GM12878 (cell line): ENCODE measurements at regions not wholly inside any gene's neighbourhood (a gene's known extent, or its start where the extent isn't known, plus 50 kb on each side); places are given as distances from the start of the nearest gene placed in this dataset.

Experiments used
- ATAC-seq: fragments of 200-7000 bp; cut with Tn5 transposase; 3 replicates; pipeline ENCODE4 v1.9.1; 2020; ENCODE audit warnings: mild to moderate bottlenecking, moderate library complexity
- BruUV-seq: library from RNA; stranded (reverse); fragments of 400-500 nt; replicated peaks from 2 replicates; lab custom pipeline; 2021; lab: Mats Ljungman, UMichigan
- CTCF ChIA-PET: fragments of 300-600 bp; sonication (Branson Sonifier 250); formaldehyde crosslinking; extraction: SDS; loops from one replicate; lab custom pipeline; 2021; ENCODE audit warnings: inconsistent platforms; lab: Yijun Ruan, JAX
- POLR2A ChIA-PET: fragments of 350-600 bp; formaldehyde crosslinking; extraction: SDS; loops from one replicate; lab custom pipeline; 2021; ENCODE audit warnings: inconsistent platforms; lab: Charles Lee
- RAD21 ChIA-PET: fragments of 300-600 bp; sonication (Branson Sonifier 250); formaldehyde crosslinking; loops from one replicate; lab custom pipeline; 2023; ENCODE audit warnings: antibody characterized with exemption; ENCODE audit not compliant: unreplicated experiment; lab: Charles Lee
- SMC1A ChIA-PET: fragments of 300-600 bp; sonication (Branson Sonifier 250); formaldehyde crosslinking; loops from one replicate; lab custom pipeline; 2023; ENCODE audit not compliant: unreplicated experiment, uncharacterized antibody; lab: Charles Lee
- DNase-seq: peaks from one replicate; pipeline ENCODE4 v3.0.0-alpha.2; 2011; ENCODE audit warnings: low read depth, low spot score
- FAIRE-seq: peaks from 3 replicates; lab custom pipeline; 2011; peaks lifted over from hg19 to GRCh38; lab: Jason Lieb, UNC
- H2AFZ ChIP-seq: 2 replicates; pipeline ENCODE4 v1.6.0; 2011; ENCODE audit warnings: low read depth, low read length, control low read depth; ENCODE audit not compliant: control insufficient read depth
- H3K27ac ChIP-seq: 2 replicates; pipeline ENCODE4 v1.5.1; 2011; ENCODE audit warnings: control low read depth; ENCODE audit not compliant: control insufficient read depth, insufficient read depth
- H3K27me3 ChIP-seq, 2 experiments: replicated peaks in 1 of 2; 2 replicates each; pipeline versions ENCODE4 v1.6.0 to v1.6.1; 2011; ENCODE audit warnings: low read length in 1 of 2; ENCODE audit not compliant: control insufficient read depth in 2 of 2, insufficient read depth in 2 of 2
- H3K36me3 ChIP-seq, 2 experiments: 2 replicates each; pipeline ENCODE4 v1.5.1; 2011; ENCODE audit warnings: low read length in 1 of 2; ENCODE audit not compliant: control insufficient read depth in 2 of 2, insufficient read depth in 2 of 2
- H3K4me1 ChIP-seq: 2 replicates; pipeline ENCODE4 v1.6.1; 2011; ENCODE audit warnings: mild to moderate bottlenecking, low read length, moderate library complexity, mixed read lengths; ENCODE audit not compliant: control insufficient read depth, insufficient read depth
- H3K4me2 ChIP-seq: 2 replicates; pipeline ENCODE4 v1.6.0; 2011; ENCODE audit warnings: control low read depth; ENCODE audit not compliant: control insufficient read depth, insufficient read depth
- H3K4me3 ChIP-seq: fragments of 200-600 bp; sonication (generic); 2 replicates; pipeline ENCODE4 v1.5.1; 2016
- H3K79me2 ChIP-seq: 2 replicates; pipeline ENCODE4 v1.6.0; 2011; ENCODE audit warnings: low read length; ENCODE audit not compliant: control insufficient read depth, insufficient read depth
- H3K9ac ChIP-seq: 2 replicates; pipeline ENCODE4 v1.8.0; 2011; ENCODE audit warnings: low read length, control low read depth, mixed read lengths; ENCODE audit not compliant: control insufficient read depth, insufficient read depth
- H3K9me3 ChIP-seq: replicated peaks from 3 replicates; pipeline ENCODE4 v1.5.1; 2011; ENCODE audit warnings: mild to moderate bottlenecking, low read length; ENCODE audit not compliant: control insufficient read depth, insufficient read depth
- H4K20me1 ChIP-seq: 2 replicates; pipeline ENCODE4 v1.6.0; 2011; ENCODE audit not compliant: control insufficient read depth, insufficient read depth
- ATF7 ChIP-seq: fragments of 450-650 bp; IDR thresholded peaks from 2 replicates; pipeline ENCODE4 v1.6.1; 2016; ENCODE audit warnings: low read depth, mild to moderate bottlenecking
- BMI1 ChIP-seq: fragments of 450-650 bp; IDR thresholded peaks from 2 replicates; pipeline ENCODE4 v1.6.1; 2016; ENCODE audit warnings: mild to moderate bottlenecking, moderate library complexity, borderline replicate concordance
- CUX1 ChIP-seq: IDR thresholded peaks from 2 replicates; pipeline ENCODE4 v1.6.1; 2012; ENCODE audit warnings: improper control_type of control experiment, low read depth, low read length; ENCODE audit not compliant: insufficient replicate concordance
- HDAC6 ChIP-seq: fragments of 200-600 bp; sonication (generic); IDR thresholded peaks from one replicate; pipeline ENCODE4 v1.8.0; 2017; ENCODE audit warnings: antibody characterized with exemption; ENCODE audit not compliant: unreplicated experiment
- IRF5 ChIP-seq: fragments of 450-650 bp; IDR thresholded peaks from 2 replicates; pipeline ENCODE4 v1.6.1; 2017; ENCODE audit warnings: borderline replicate concordance
- MEF2B ChIP-seq: fragments of 450-650 bp; IDR thresholded peaks from 2 replicates; pipeline ENCODE4 v1.6.1; 2018; ENCODE audit warnings: mild to moderate bottlenecking, moderate library complexity; ENCODE audit not compliant: partially characterized antibody, poor library complexity, severe bottlenecking
- PAX5 ChIP-seq: IDR thresholded peaks from 2 replicates; pipeline ENCODE4 v1.6.1; 2011; ENCODE audit warnings: low read depth, low read length, borderline replicate concordance
- STAT1 ChIP-seq: fragments of 450-650 bp; conservative IDR thresholded peaks from 2 replicates; pipeline ENCODE4 v1.6.1; 2014; ENCODE audit warnings: antibody characterized with exemption, mild to moderate bottlenecking
- USF1 ChIP-seq: IDR thresholded peaks from 2 replicates; pipeline ENCODE4 v1.6.1; 2011; ENCODE audit warnings: borderline replicate concordance, low read depth, mild to moderate bottlenecking, moderate library complexity, mixed read lengths, low read length; ENCODE audit not compliant: insufficient read depth; ENCODE audit errors: extremely low read length
- ZNF687 ChIP-seq: fragments of 450-650 bp; IDR thresholded peaks from 2 replicates; pipeline ENCODE4 v1.6.1; 2017; ENCODE audit warnings: mild to moderate bottlenecking, moderate library complexity
- WGBS: methylation state at CpG from one replicate; pipeline ENCODE4 v1.1.6; 2016; ENCODE audit warnings: low lambda C conversion rate; ENCODE audit not compliant: insufficient replicate concordance, insufficient coverage; ENCODE audit errors: missing lambda C conversion rate; 5-methylcytosine and 5-hydroxymethylcytosine counted together
- in situ Hi-C: fragments of 300-500 bp; cut with MboI; formaldehyde crosslinking; loops from 9 replicates; pipeline ENCODE4 v1.14.3; 2018; ENCODE audit warnings: mixed read lengths
- intact Hi-C: fragments of 100-400 bp; cut with micrococcal nuclease; formaldehyde crosslinking; loops from one replicate; pipeline ENCODE4 v1.14.2; 2022; ENCODE audit not compliant: unreplicated experiment

GRCh38 chr7:67450171-67450570, 453.5 kb downstream of the TYW1 start:
- ChIA-PET CTCF (no interaction called here), POLR2A (no interaction called here), SMC1A (interaction anchor here (1.4 kb wide), 1 partner anchor 15 kb away, joined by 3 read pairs; no protein-coding TSS in a partner anchor), RAD21 (no interaction called here)
- DNase-seq (no peak), FAIRE-seq (no peak), ATAC-seq (no peak)
- in situ Hi-C loops (no loop called here), intact Hi-C loops (no loop called here)
- Histone ChIP-seq H3K36me3 (no peaks in the 10 kb centered on the region), H3K9ac (no peak overlapping the region), H3K4me3 (no peak overlapping the region), H4K20me1 (no peaks in the 10 kb centered on the region), H3K4me2 (no peak overlapping the region), H3K79me2 (no peaks in the 10 kb centered on the region), H3K27me3 (no peaks in the 10 kb centered on the region), H2AFZ (no peak overlapping the region), H3K9me3 (no peaks in the 10 kb centered on the region), H3K4me1 (no peaks in the 10 kb centered on the region), H3K27ac (no peak overlapping the region)
- BruUV-seq: no TSS peak
- no peak for TF ChIP-seq HDAC6
- TF ChIP-seq BMI1: no peak
- no peak for TF ChIP-seq ZNF687
- no peak for TF ChIP-seq STAT1
- no peak for TF ChIP-seq CUX1
- no peak for TF ChIP-seq ATF7
- no peak for TF ChIP-seq USF1
- no peak for TF ChIP-seq MEF2B
- no peak for TF ChIP-seq PAX5
- TF ChIP-seq IRF5: no peak
- WGBS: 34% methylated on average over 3 of the region's 3 CpGs
